Osteocyte (in vitro differentiated cells): ENCODE measurements at regions not wholly inside any gene's neighbourhood (a gene's known extent, or its start where the extent isn't known, plus 50 kb on each side); places are given as distances from the start of the nearest gene placed in this dataset.

Source experiments
- DNase-seq: peaks from one replicate; pipeline ENCODE4 v3.0.0; 2021; ENCODE audit warnings: mixed read lengths; ENCODE audit not compliant: unreplicated experiment; ENCODE audit errors: extremely low spot score
- H3K27ac Mint-ChIP-seq: one replicate; pipeline ENCODE4 v1.8.0; 2021; ENCODE audit warnings: mild to moderate bottlenecking, mixed read lengths; ENCODE audit not compliant: unreplicated experiment
- H3K27me3 Mint-ChIP-seq: one replicate; pipeline ENCODE4 v1.8.0; 2021; ENCODE audit warnings: mixed read lengths; ENCODE audit not compliant: unreplicated experiment
- H3K36me3 Mint-ChIP-seq: one replicate; pipeline ENCODE4 v1.8.0; 2021; ENCODE audit warnings: mixed read lengths; ENCODE audit not compliant: unreplicated experiment
- H3K4me1 Mint-ChIP-seq: one replicate; pipeline ENCODE4 v1.8.0; 2021; ENCODE audit warnings: mixed read lengths; ENCODE audit not compliant: unreplicated experiment
- H3K4me3 Mint-ChIP-seq: one replicate; pipeline ENCODE4 v1.8.0; 2021; ENCODE audit warnings: mild to moderate bottlenecking, moderate library complexity, mixed read lengths; ENCODE audit not compliant: unreplicated experiment
- H3K9me3 Mint-ChIP-seq: one replicate; pipeline ENCODE4 v1.8.0; 2021; ENCODE audit warnings: mixed read lengths; ENCODE audit not compliant: unreplicated experiment
- TF ChIP-seq, protein P1 (sequence below): fragments of 200-600 bp; sonication (generic); IDR thresholded peaks from 2 replicates; pipeline ENCODE4 v1.5.0; 2021; ENCODE audit warnings: antibody characterized with exemption, mild to moderate bottlenecking, moderate library complexity

DNA sequence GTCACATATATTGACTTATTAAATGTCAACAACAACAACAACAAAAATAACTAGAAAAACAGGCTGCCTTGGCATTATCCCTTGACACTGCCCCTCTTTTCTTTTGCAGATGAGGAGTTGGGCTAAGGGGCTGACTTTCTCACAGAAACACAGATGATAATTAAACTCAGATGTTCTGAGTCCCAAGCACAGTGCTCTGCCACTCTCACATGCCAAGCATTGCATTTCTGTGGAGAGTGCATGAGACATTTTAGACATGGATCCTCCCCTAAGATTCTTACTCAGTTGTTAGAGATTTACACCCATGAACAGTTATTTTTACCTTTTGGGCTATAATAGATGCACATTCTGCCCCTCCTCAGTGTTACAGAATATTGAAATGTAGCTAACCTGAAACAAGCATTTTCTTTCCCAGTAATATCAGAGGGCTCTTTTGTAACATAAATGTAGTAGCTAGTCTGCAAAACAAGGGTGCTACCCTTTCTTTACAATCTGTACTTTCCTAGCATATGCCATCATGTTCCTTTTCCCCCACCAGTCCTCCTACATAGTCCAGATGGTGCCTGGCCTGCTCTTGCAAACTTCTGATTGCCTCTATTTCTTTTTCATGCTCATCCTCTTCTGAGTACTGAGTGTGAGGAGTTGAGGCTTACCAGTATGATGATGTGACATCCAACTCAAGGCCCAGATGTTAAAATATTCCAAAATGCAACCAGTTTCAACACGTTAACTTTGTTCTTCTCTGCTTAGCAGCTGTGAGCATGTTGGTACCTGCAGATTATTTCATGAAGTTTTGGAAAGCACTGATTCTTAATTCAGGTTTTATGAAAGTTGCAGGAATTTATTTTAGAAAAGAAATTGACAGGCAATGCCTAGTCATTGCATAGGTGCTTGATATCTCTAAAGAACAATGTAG lies 125.0 kb upstream of the ATP2B1 start:
- Mint-ChIP-seq H3K4me3 (no peak overlapping the region), H3K36me3 (no peaks in the 10 kb centered on the region), H3K9me3 (no peaks in the 10 kb centered on the region), H3K4me1 (peaks cover 7% of the 10 kb centered on the region), H3K27ac (no peak overlapping the region), H3K27me3 (no peaks in the 10 kb centered on the region)
- no peak for DNase-seq
- TF ChIP-seq, protein P1, sequence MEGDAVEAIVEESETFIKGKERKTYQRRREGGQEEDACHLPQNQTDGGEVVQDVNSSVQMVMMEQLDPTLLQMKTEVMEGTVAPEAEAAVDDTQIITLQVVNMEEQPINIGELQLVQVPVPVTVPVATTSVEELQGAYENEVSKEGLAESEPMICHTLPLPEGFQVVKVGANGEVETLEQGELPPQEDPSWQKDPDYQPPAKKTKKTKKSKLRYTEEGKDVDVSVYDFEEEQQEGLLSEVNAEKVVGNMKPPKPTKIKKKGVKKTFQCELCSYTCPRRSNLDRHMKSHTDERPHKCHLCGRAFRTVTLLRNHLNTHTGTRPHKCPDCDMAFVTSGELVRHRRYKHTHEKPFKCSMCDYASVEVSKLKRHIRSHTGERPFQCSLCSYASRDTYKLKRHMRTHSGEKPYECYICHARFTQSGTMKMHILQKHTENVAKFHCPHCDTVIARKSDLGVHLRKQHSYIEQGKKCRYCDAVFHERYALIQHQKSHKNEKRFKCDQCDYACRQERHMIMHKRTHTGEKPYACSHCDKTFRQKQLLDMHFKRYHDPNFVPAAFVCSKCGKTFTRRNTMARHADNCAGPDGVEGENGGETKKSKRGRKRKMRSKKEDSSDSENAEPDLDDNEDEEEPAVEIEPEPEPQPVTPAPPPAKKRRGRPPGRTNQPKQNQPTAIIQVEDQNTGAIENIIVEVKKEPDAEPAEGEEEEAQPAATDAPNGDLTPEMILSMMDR = no peak

DNA sequence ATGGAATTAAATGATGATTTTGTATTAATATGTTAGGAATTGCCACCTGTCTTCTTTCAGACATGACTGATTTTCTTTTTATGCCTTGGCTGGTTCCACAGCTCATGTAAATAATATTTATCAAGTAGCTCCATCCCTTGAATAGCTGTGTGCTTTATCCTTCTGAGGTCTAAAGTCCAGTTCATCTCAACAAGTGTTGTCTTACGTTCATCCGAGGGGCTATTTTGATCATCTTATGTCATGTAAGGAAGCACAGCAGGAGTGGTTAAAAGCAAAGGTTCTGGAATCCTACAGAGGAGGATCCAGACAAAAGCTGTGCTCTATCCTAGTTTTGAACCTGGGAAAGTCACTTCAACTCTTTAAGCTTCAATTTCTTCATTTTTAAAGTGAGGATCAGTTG lies 123.7 kb upstream of the ATP2B1 start:
- no peaks in the 10 kb centered on the region for H3K27me3 Mint-ChIP-seq
- H3K27ac Mint-ChIP-seq = no peak overlapping the region
- no peak overlapping the region for H3K4me3 Mint-ChIP-seq
- no peaks in the 10 kb centered on the region for H3K9me3 Mint-ChIP-seq
- DNase-seq = no peak
- peaks cover 7% of the 10 kb centered on the region for H3K4me1 Mint-ChIP-seq
- TF ChIP-seq, protein P1 = no peak
- H3K36me3 Mint-ChIP-seq = no peaks in the 10 kb centered on the region

- TF ChIP-seq, protein P1 = no peak
- Mint-ChIP-seq H3K4me3 (no peak overlapping the region), H3K4me1 (peaks cover 7% of the 10 kb centered on the region), H3K36me3 (no peaks in the 10 kb centered on the region), H3K27me3 (no peaks in the 10 kb centered on the region), H3K9me3 (no peaks in the 10 kb centered on the region), H3K27ac (no peak overlapping the region)
- DNase-seq = no peak
These were observed 122.9 kb upstream of the ATP2B1 start for GRCh38 chr12:89831310-89832095.

- Mint-ChIP-seq H3K4me3 (no peak overlapping the region), H3K27me3 (no peaks in the 10 kb centered on the region), H3K9me3 (no peaks in the 10 kb centered on the region), H3K4me1 (peaks cover 7% of the 10 kb centered on the region), H3K27ac (no peak overlapping the region), H3K36me3 (no peaks in the 10 kb centered on the region)
- no peak for DNase-seq
- TF ChIP-seq, protein P1 = no peak
These were observed 120.9 kb upstream of the ATP2B1 start for GRCh38 chr12:89829434-89829975.

- Mint-ChIP-seq H3K4me3 (no peak overlapping the region), H3K4me1 (peaks cover 5% of the 10 kb centered on the region), H3K9me3 (no peaks in the 10 kb centered on the region), H3K36me3 (no peaks in the 10 kb centered on the region), H3K27ac (no peak overlapping the region), H3K27me3 (no peaks in the 10 kb centered on the region)
- TF ChIP-seq, protein P1 = no peak
- DNase-seq = no peak
These were observed 119.9 kb upstream of the ATP2B1 start for GRCh38 chr12:89828575-89828974.
